Activated CD4-positive, CD25-positive, alpha-beta regulatory T cell treated with anti-CD3 and anti-CD28 coated beads, Interleukin-2, amount 50 U/mL, for 16 hours (primary cell): ENCODE measurements at regions not wholly inside any gene's neighbourhood (a gene's known extent, or its start where the extent isn't known, plus 50 kb on each side); places are given as distances from the start of the nearest gene placed in this dataset.
"Not testable (repeated sequence)": the region's sequence is repeated elsewhere in the genome, so short reads cannot be mapped to it uniquely, and the experiment has no call there.

Source experiments
- DNase-seq: peaks from one replicate; pipeline ENCODE4 v3.0.0-alpha.2; 2020; ENCODE audit warnings: low read depth, low spot score

DNA sequence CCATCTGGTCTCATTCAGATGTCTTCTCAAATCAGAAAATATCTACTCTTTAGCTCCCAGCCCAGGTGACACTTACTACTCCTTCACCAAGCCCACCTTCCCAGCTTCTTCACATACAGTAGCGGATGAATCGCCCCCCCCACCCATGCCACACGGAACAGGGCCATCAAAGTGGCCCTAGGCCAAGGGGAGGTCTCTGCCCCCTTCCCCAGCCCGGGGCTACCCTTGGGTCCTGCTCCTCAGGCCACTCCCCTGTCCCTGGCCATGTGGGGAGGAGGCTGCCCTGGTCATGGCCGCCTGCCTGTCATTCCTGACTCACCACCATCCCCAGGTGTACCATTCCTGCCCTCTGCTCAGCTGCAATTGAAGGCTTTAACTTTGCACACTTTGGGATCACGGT lies 142.8 kb downstream of the NECTIN1 start:
- DNase-seq: no peak

DNA sequence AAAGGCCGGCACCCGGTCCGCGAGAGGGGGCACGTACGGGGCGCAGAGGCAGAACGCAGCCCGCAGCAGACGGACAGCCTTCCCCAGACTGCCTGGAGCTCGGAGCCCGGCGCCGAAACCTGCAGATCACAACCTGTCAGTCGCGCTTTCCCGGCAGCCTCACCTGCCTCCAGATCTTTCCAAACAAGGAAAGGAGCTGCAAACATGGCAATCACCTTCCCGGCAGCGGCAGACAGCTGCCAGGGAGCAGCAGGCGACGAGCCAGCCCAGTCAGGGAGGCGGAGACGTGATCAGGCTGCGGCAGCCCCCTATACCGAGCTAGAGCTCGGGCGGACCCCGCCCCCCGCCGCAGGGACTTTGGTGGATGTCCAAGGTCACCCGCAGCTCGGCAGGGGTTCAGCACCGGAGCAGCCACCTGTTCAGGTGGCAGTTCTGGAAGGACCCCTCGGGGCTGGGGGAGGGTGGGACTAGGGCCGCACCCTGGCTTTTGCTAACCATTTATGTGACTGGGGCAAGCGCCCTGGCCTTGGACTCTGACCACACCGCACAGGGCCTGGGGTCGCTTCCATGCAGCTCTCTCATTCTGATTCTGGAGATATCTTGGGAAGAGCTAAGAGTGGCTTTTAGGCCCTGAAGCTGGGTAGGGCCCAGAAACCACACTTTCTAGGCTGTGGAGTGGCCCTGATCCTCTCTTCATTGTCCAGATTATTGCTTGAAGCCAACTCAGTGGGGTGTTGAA lies 143.8 kb downstream of the NECTIN1 start:
- DNase-seq: no peak

DNA sequence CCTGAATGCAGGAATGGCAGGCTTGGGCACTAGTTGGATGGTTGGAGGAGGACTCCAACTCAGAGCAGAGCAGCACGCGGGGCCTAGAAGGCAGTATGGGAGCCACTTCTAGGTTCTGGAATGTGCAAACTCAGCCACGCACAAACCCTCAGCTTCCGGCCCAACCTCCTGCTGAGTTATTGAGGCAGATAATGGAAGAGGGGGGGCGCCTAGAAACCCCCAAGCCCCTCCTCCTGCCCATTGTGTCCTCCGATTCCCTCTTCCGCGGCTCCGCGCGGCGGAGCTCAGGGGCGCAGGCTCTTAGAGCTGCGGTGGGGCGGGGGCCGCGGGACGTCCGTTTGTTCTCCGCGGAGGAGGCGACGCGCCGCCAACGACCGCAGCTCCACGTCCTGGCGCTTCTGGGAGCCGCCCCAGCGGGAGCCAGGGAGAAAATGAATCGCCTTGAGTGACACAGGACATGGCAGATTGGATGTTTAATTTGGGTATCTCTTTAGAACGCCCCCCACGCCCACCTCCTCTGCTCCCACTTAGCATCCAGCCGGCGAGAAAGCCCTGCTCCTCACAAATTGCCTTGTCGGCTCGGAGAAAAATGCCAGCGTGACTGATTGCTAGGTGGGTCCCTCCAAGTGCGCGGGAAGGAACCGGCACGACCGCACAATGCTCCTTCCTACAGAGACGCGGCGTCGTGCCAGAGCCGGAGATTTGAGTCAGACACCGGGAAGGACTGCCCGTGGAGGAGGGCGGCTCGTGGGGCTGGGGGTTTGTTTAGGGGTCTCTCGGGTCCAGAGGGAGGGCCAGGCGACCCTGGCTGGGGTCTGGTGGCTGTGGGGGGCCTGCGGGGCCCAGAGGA lies 144.6 kb downstream of the NECTIN1 start:
- DNase-seq: no peak

DNA sequence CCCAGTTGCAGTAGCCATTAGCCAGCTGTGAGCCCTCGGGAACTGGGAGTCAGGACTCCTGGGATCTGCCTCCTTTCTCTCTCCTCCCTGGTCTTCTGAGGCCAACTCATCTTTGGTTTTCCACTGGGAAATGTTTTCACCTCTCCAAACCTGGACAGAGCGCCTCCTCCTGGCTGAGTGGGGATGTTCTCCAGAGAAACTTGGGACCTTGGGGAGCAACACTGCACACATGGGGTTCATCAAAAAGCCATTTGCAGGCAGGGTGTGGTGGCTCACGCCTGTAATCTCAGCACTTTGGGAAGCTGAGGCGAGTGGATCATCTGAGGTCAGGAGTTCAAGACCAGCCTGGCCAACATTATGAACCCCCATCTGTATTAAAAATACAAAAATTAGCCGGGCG lies 145.4 kb downstream of the NECTIN1 start:
- DNase-seq: no peak

DNA sequence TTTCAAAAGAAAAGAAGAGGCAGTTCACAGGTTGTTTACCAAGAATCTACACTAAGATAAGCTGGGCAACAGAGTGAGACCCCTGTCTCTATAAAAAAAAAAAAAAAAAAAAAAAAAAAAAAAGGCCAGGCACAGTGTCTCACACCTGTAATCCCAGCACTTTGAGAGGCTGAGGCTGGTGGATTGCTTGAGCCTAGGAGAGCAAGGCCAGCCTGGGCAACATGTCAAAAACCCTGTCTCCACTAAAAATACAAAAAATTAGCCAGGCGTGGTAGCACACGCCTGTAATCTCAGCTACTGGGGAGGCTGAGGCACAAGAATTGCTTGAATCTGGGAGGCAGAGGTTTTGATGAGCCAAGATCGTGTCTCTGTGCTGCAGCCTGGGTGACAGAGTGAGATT lies 147.6 kb downstream of the NECTIN1 start:
- DNase-seq: not testable (repeated sequence)

DNA sequence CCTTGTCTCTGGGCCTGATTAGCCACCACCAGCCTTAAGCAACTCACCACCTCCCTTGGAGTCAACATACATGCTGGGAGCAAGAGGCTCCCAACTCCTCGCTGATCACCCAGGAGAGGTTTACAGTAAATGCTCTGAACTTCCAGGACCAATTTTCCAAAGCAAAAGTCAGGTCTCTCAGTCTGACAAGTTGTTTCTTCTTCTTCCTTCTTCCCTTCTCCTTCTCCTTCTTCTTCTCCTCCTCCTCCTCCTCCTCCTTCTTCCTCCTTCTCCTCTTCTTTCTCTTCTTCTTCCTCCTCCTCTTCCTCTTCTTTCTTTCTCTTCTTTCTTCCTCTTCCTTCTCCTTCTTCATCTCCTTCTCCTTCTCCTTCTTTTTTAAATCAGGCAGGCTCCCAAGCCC lies 148.2 kb downstream of the NECTIN1 start:
- DNase-seq: no peak

DNA sequence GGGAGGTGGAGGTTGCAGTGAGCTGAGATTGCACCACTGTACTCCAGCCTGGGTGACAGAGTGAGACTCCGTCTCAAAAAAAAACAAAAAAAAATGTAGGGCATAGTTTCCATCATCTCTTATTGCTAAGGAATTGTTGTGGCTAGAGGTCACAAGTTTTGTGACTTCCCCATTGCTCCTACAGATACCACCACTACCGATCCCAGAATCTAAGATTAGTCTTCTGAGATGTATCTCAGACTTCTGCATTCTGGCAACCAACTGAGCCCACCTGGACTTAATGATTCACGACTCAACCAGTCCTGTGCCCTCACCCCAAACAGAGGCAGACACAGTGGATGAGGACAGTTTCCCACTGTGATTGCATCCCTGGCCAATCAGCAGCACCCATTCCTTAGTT lies 148.9 kb downstream of the NECTIN1 start:
- DNase-seq: no peak

DNA sequence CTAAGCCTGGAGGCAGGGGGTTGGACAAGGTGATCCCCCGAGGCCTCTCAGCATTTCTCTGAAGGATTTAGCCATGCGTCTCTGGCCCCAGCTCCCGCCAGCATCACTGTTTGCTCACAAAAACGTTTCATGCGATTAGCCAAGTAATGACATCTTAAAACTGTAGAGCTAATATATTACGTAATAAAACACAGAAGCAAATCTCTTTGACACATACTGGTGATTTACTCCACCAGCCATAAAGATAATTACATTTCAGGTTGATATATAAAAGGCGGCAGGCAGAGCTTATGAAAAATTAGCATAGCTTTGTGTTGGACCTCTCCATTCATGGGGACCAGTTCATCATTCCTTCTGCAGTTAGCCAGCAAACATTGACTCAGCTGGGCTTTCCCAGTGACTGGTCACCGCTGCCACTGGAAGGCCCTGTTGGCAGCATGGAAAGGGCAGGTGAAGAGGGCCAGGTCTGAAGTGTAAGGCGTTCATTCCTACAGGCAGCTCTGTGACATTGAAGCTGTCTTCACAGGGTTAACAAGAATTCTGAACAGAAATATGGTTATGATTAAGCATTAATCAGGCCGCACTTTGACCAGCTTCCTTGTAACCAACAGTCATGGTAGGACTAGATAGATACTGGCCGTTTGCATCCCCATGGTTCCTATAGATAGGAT lies 150.3 kb downstream of the NECTIN1 start:
- no peak for DNase-seq

DNA sequence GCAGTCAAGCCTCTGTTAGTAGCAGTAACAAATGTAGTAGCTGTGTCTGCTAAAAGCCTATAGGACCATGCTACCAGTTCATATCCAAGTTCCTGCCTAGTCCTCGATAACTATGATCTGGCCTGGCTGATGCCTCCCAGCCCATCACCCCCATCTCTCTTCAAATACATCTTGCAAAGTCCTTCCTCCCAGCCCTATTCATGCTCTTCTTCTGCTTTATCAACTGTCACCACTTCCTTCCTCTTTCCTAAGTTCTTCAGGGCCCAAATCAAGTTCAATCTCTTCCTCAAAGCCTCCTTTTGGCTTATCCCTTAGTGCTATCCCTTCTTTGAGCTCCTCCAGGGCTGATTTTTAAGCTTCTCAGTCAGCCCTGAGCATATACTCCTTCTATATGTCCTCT lies 150.9 kb upstream of the THY1 start:
- DNase-seq: no peak

DNA sequence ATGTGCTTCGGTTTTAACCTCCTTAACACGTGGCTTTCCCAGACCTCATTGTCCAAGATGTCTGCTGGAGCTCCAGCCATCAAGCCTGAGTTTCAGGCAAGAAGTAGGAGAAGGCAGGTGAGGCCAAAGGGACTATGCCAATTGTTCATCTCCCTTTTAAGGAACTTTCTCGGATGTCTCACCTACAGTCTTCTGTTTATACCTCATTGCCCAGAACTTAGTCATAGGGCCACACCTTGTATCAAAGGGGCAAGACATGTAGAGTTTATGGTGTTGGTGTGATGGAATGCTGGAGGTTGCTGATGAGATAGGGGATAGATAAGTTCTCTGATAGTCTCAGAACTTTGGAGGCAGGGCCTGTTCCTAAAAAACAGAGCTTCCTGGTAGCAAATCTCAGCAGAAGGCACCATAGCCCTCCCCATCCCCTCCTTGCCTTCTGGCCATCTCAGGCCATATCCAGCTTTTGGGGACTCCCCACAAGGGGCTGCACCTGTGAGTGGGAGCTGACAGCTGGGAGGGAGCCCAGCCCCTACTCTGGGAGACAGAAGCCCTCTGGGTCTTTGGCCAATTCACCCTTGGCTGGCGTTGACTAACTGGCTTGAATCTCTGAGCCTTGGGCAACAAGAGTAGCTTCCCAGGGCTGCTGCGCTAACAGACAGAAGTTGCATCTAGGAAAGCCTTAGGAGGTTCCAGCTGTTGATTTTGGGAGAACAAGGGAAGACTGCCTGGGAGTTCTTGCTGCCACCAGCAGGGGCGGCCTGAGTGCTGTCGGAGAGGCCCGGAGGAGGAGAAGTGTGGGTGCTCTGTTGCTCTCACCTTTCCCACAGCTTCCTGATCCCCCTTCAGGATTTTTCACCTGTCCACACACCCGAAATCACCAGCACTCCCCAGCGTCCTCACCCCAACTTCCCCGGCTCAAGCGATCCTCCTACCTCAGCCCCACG lies 149.8 kb upstream of the THY1 start:
- DNase-seq: no peak

DNA sequence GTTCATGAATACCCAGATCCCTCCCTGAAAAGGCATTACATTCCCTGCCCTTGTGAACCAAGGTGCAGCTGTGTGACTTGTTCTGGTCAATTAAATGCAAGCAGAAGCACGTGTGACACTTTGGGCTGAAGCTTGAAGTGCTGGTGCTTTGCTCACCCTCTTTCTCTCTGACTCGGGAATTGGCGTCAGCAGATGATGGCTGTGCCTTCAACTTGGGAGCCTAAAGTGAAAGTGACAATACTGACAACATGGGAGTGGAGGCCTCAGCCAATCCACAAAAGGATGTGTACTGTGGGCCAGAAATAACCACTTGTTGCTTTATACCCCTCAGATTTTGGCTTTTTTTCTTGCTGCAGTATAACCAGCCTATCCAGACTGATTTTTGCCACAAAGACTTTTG lies 148.3 kb upstream of the THY1 start:
- no peak for DNase-seq

DNA sequence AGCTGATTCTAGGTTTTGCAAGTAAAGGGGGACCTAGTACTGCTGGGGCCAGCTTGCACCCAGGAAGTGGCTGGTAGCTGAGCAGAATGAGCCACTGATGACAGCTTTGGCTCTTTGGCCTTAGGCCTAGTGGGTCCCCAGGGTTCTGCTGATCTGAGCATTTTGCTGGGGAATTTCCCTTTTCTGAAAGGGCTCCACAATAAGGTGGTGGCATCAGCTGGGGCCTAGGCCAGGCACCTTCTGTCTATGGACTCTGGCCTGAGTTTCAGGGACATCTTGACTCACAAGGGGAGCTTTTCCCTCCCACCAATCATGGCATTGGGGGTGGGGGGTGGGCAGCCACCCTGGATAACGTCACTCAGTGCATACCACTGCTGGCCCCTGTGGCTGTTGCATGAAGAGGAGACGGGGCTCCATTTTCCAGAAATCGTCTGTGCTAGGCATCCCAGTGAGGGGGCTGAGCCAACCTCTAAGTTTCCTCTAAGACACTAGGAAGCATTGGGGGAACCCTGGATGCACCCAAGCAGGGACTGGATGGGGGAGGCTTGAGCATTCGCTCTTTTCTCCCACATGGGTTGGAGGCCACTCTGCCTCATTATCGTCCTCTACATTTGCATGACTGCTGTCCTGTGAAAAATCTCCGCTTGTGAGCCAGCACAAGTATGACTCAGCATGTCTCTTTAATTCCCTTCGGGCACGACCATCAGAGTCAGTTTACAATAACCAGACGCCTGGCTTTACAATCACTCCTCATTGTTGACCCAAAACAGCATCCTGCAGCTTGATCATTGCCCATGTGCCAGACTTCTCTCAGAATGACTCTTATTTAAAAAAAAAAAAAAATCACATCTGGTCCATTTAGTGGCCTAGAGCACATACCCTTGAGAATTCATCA lies 145.0 kb upstream of the THY1 start:
- DNase-seq: no peak

DNA sequence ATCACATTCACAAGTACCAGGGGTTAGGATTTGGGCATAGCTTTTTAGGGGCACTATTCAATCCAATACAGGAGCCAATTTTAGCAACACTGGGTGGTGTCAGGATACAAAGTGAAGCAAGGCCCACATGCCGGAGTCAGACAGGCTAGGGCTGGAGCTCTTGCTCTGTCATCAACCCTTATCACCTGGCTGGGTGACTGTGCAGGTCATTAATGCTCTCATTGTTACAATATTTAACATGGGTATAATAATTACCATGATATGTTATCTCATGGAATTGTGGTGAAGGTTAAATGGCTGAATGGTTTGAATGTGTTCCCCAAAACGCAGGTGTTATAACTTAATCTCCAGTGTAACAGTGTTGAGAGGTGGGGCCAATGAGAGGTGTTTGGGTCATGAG lies 143.3 kb upstream of the THY1 start:
- no peak for DNase-seq

DNA sequence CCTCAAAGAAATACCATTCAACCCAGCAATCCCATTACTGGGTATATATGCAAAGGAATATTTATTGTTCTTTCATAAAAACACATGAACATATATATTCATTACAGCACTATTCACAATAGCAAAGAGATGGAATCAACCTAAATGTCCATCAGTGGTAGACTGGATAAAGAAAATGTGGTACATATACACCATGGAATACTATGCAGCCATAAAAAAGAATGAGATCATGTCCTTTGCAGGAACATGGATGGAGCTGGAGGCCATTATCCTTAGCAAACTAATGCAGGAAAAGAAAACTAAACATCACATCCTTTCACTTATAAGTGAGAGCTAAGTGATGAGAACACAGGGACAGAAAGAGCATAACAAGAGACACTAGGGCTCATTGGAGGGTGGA lies 142.7 kb upstream of the THY1 start:
- DNase-seq: not testable (repeated sequence)

DNA sequence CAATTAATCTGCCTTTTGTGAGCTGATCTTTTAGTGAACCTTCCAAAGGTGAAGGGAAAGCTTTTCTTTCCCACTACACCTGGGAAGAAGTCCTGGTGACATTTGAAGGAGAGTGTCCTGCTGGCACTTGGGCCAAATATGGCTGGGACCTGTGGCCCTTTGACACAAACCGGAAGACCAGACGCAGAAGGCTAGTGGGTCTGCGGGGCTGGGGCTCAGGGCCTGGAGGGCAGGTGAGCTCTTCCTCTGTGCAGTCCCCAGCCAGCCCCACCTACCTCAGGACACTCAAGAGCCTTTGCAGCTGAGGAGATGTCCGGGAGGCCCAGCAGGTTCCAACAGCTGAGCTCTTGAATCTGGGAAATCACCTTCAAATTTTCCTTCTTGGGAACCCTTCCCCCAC lies 138.0 kb upstream of the THY1 start:
- no peak for DNase-seq

DNA sequence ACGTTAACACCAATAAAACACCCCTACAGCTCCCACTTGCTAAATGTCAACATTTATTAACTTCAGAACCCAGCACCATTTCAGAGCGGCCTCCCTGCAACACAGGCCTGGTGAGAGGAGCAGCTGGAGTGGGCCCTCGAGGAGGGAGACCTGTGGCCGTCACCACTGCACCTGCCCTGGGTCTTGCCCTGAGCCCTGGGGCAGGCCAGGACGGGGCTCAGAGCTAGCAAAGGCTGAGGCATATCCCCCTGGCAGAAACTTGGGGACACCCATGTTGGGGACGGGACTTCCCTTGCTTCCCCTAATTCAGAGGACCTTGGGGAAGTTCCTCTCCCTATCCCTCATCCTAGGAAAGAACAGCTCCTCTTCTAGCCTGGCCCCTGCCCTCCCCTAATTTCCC lies 137.3 kb upstream of the THY1 start:
- DNase-seq: no peak

DNA sequence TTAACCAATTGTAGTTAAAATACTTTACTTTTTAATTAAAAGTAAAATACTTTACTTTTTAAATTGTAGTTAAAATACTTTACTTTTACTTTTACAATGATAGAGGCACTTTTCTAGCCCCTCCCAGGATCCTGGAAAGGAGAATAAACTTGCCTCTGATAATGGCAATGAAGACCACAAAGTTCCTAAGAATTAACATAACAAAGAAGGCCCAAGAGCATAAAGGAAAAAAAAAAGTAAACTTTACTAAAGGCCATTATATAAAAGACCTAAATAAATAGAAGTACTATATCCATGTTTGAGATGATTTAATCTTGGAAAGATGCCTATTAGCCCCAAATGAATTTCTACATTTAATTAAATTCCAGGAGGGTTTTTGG lies 129.1 kb upstream of the THY1 start:
- no peak for DNase-seq

DNA sequence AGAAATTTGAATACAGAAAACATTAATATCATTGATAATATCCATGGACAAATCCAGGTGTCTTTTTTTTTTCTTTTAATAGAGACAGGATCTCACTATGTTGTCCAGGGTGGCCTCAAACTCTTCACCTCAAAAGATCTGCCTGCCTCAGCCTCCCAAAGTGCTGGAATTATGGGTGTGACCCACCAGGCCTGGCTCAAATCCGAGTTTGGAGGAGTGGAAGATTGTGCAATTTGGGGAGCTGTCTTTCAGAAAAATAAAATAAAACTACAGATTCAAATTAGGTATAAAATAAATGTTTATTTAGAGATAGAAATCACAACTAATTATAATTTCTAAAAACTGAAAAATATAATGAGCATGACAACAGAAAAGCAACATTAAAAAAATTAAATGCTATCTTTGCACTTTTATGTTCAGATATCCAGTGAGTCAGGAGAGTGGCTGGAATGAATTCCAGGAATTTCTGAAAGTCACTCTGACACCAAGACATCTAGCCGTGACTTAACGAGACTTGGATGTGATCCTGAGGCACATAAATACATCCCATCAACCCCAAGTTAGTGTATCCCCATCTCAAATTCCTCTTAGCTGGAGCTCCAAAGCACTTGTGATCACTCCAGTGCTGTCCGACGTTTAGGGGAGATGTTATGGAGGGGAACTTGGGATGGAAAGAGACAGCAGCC lies 128.6 kb upstream of the THY1 start:
- DNase-seq: no peak

DNA sequence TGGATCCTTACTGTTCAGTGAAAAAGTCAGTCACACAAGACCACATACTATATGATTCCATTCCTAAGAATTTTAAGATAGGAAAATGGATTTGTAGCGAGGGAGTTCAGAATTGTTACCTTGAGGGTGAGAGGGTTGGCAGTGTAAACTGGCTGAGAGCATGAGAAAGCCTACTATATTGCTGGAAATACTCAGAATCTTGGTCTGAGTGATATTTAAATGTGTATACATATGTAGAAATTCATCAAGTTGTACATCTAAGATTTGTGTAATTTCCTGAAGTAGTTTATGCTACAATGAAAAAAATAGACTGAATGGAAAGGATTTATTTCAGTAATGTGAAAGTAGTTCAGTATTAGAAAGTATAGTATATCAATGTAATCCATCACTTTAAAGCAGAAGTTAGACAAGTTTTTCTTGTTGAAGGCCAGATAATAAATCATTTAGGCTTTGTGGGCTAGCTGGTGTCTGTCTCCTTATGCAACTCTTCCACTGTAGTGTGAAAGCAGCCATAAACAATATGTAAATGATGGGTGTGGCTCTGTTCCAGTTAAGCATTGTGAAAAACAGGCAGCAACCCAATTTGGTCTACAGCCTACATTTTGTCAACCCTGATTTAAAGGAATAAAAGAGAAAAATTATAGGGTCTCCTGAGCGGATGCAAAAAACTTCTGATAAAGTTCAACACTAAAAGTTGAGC lies 127.2 kb upstream of the THY1 start:
- no peak for DNase-seq
